ENCODE measurements at regions not wholly inside any gene's neighbourhood (a gene's known extent, or its start where the extent isn't known, plus 50 kb on each side); places are given as distances from the start of the nearest gene placed in this dataset.
"Not testable (repeated sequence)": the region's sequence is repeated elsewhere in the genome, so short reads cannot be mapped to it uniquely, and the experiment has no call there.

GRCh38 chr4:60485276-60485675 lies 714.9 kb upstream of the ADGRL3 start:
- no peak overlapping the region for H3K4me3 ChIP-seq (ENCODE audit: insufficient read depth, low read length)
- H3K27ac ChIP-seq (ENCODE audit: low read depth, low read length) = no peak overlapping the region
- H3K36me3 ChIP-seq (ENCODE audit: insufficient read depth, low read length) = no peaks in the 10 kb centered on the region
- no peaks in the 10 kb centered on the region for H3K79me2 ChIP-seq (ENCODE audit: insufficient read depth, low read length)
- H2AFZ ChIP-seq (ENCODE audit: low read length) = no peak overlapping the region
- H3K4me1 ChIP-seq (ENCODE audit: insufficient read depth, low read length) = no peaks in the 10 kb centered on the region
- H3K27me3 ChIP-seq (ENCODE audit: insufficient read depth, low read length) = no peaks in the 10 kb centered on the region
- no peaks in the 10 kb centered on the region for H4K20me1 ChIP-seq (ENCODE audit: insufficient read depth, low read length)
- no peak overlapping the region for H3K4me2 ChIP-seq (ENCODE audit: insufficient read depth, low read length)
- H3K9me3 ChIP-seq (ENCODE audit: low read depth, low read length) = no peaks in the 10 kb centered on the region
- no peak for DNase-seq (ENCODE audit: insufficient read length, low spot score, missing footprints)
- TF ChIP-seq, protein P1, sequence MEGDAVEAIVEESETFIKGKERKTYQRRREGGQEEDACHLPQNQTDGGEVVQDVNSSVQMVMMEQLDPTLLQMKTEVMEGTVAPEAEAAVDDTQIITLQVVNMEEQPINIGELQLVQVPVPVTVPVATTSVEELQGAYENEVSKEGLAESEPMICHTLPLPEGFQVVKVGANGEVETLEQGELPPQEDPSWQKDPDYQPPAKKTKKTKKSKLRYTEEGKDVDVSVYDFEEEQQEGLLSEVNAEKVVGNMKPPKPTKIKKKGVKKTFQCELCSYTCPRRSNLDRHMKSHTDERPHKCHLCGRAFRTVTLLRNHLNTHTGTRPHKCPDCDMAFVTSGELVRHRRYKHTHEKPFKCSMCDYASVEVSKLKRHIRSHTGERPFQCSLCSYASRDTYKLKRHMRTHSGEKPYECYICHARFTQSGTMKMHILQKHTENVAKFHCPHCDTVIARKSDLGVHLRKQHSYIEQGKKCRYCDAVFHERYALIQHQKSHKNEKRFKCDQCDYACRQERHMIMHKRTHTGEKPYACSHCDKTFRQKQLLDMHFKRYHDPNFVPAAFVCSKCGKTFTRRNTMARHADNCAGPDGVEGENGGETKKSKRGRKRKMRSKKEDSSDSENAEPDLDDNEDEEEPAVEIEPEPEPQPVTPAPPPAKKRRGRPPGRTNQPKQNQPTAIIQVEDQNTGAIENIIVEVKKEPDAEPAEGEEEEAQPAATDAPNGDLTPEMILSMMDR (IDR thresholded peaks at IDR 0.05; ENCODE audit: extremely low read depth, low read depth, low read length) = no peak

DNA sequence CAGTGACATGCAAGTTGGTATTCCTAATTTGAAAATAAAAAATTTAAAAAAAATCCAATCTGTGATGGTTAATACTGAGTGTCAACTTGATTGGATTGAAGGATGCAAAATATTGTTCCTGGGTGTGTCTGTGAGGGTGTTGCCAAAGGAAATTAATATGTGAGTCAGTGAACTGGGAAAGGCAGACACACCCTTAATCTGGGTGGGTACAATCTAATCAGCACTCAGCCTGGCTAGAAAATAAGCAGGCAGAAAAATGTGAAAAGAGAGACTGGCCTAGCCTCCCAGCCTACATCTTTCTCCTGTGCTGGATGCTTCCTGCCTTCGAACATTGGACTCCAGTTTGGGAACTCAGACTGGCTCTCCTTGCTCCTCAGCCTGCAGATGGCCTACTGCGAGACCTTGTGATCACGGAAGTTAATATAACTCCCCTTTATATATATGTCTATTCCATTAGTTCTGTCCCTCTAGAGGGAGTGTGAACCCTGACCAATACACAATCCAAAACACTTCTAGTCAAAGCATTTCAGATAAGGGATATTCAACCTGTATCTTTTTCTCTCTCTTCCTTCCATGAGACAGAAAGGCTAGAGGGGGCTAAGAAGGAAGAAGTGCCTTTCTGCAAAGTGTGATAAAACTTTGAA lies 712.9 kb upstream of the ADGRL3 start:
- H4K20me1 ChIP-seq (ENCODE audit: insufficient read depth, low read length); H3K36me3 ChIP-seq (ENCODE audit: insufficient read depth, low read length); H3K4me1 ChIP-seq (ENCODE audit: insufficient read depth, low read length); H3K4me3 ChIP-seq (ENCODE audit: insufficient read depth, low read length); H3K27me3 ChIP-seq (ENCODE audit: insufficient read depth, low read length); H3K79me2 ChIP-seq (ENCODE audit: insufficient read depth, low read length); H3K27ac ChIP-seq (ENCODE audit: low read depth, low read length); H3K9me3 ChIP-seq (ENCODE audit: low read depth, low read length); H3K4me2 ChIP-seq (ENCODE audit: insufficient read depth, low read length); H2AFZ ChIP-seq (ENCODE audit: low read length); DNase-seq (ENCODE audit: insufficient read length, low spot score, missing footprints): not testable (repeated sequence)

DNA sequence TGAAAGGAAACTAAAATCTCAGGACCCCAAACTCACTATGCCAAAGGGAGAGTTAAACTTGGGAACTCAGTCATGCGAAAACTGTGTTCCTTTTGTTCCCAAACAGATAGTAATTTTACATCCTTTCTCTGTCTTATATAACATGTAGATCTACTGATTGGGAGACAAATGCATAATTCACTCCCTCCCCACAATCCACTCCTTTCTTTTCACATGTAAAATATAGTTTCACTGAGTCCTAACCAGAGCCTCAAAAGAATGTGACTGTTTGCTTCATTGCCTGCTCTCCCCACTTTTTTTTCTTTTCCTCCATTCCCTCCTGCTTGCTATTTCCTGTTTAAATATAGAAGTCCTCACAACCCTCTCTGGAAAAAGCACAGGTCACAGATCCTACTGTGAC lies 699.3 kb upstream of the ADGRL3 start:
- H3K4me3 ChIP-seq (ENCODE audit: insufficient read depth, low read length) = no peak overlapping the region
- H2AFZ ChIP-seq (ENCODE audit: low read length) = no peak overlapping the region
- H3K27ac ChIP-seq (ENCODE audit: low read depth, low read length) = no peak overlapping the region
- H3K9me3 ChIP-seq (ENCODE audit: low read depth, low read length) = no peaks in the 10 kb centered on the region
- H3K79me2 ChIP-seq (ENCODE audit: insufficient read depth, low read length) = no peaks in the 10 kb centered on the region
- TF ChIP-seq, protein P1 (IDR thresholded peaks at IDR 0.05; ENCODE audit: extremely low read depth, low read depth, low read length) = no peak
- no peak overlapping the region for H3K4me2 ChIP-seq (ENCODE audit: insufficient read depth, low read length)
- peak; percentile 38 for DNase-seq (ENCODE audit: insufficient read length, low spot score, missing footprints)
- no peaks in the 10 kb centered on the region for H3K36me3 ChIP-seq (ENCODE audit: insufficient read depth, low read length)
- H3K27me3 ChIP-seq (ENCODE audit: insufficient read depth, low read length) = no peaks in the 10 kb centered on the region
- no peaks in the 10 kb centered on the region for H4K20me1 ChIP-seq (ENCODE audit: insufficient read depth, low read length)
- no peaks in the 10 kb centered on the region for H3K4me1 ChIP-seq (ENCODE audit: insufficient read depth, low read length)

DNA sequence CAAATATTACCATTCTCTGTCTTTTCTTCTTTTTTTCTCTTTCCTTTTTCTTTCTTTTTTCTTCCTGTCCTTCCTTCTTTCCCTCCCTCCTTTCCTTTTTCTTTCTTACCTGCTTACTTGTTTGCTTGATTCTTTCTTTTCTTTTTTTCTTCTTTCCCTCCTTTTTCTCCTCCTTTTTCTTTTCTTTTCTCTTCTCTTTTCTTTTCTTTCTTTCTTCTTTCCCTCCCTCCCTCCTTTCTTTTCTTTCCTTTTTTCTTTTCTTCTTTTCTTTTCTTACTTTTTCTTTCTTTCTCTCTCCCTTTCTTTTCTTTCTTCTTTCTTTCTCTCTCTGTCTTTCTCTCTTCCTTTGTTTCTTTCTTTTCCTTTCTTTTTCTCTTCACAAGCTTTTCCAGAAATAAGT lies 697.4 kb upstream of the ADGRL3 start:
- H3K36me3 ChIP-seq (ENCODE audit: insufficient read depth, low read length) = no peaks in the 10 kb centered on the region
- H3K79me2 ChIP-seq (ENCODE audit: insufficient read depth, low read length) = no peaks in the 10 kb centered on the region

More for the DNA sequence above, 697.4 kb upstream of the ADGRL3 start:
- TF ChIP-seq, protein P1 (IDR thresholded peaks at IDR 0.05; ENCODE audit: extremely low read depth, low read depth, low read length) = no peak
- H3K27me3 ChIP-seq (ENCODE audit: insufficient read depth, low read length) = no peaks in the 10 kb centered on the region
- no peak overlapping the region for H3K27ac ChIP-seq (ENCODE audit: low read depth, low read length)
- no peaks in the 10 kb centered on the region for H3K9me3 ChIP-seq (ENCODE audit: low read depth, low read length)
- DNase-seq (ENCODE audit: insufficient read length, low spot score, missing footprints) = no peak
- no peaks in the 10 kb centered on the region for H4K20me1 ChIP-seq (ENCODE audit: insufficient read depth, low read length)
- no peaks in the 10 kb centered on the region for H3K4me1 ChIP-seq (ENCODE audit: insufficient read depth, low read length)
- H2AFZ ChIP-seq (ENCODE audit: low read length) = no peak overlapping the region
- no peak overlapping the region for H3K4me2 ChIP-seq (ENCODE audit: insufficient read depth, low read length)
- no peak overlapping the region for H3K4me3 ChIP-seq (ENCODE audit: insufficient read depth, low read length)

Data from osteoblast (primary cell).